ENCODE measurements at regions not wholly inside any gene's neighbourhood (a gene's known extent, or its start where the extent isn't known, plus 50 kb on each side); places are given as distances from the start of the nearest gene placed in this dataset.
"Not testable (repeated sequence)": the region's sequence is repeated elsewhere in the genome, so short reads cannot be mapped to it uniquely, and the experiment has no call there.

GRCh38 chr2:2779727-2780126, 448.7 kb upstream of the MYT1L start:
- DNase-seq = no peak

GRCh38 chr2:2777876-2778275, 446.8 kb upstream of the MYT1L start:
- no peak for DNase-seq

GRCh38 chr2:2777213-2777612, 446.1 kb upstream of the MYT1L start:
- DNase-seq = no peak

GRCh38 chr2:2775018-2775417, 443.9 kb upstream of the MYT1L start:
- DNase-seq = no peak

GRCh38 chr2:2773692-2774091, 442.6 kb upstream of the MYT1L start:
- DNase-seq = no peak

- not testable (repeated sequence) for DNase-seq
Observed at GRCh38 chr2:2773080-2773479, 442.0 kb upstream of the MYT1L start.

- DNase-seq = no peak
Observed at GRCh38 chr2:2771721-2772411, 440.8 kb upstream of the MYT1L start.

GRCh38 chr2:2769481-2770431, 438.7 kb upstream of the MYT1L start:
- no peak for DNase-seq

GRCh38 chr2:2768476-2768875, 437.4 kb upstream of the MYT1L start:
- no peak for DNase-seq

- DNase-seq = no peak
Observed at GRCh38 chr2:2767837-2768236, 436.8 kb upstream of the MYT1L start.

GRCh38 chr2:2765839-2766495, 434.9 kb upstream of the MYT1L start:
- DNase-seq = no peak

GRCh38 chr2:2765176-2765800, 434.2 kb upstream of the MYT1L start:
- no peak for DNase-seq

- no peak for DNase-seq
Observed at GRCh38 chr2:2764739-2765138, 433.7 kb upstream of the MYT1L start.

GRCh38 chr2:2764001-2764355, 432.9 kb upstream of the MYT1L start:
- DNase-seq = no peak

GRCh38 chr2:2763351-2764000, 432.4 kb upstream of the MYT1L start:
- DNase-seq = no peak

GRCh38 chr2:2762913-2763312, 431.8 kb upstream of the MYT1L start:
- no peak for DNase-seq

- no peak for DNase-seq
Observed at GRCh38 chr2:2762166-2762908, 431.3 kb upstream of the MYT1L start.

GRCh38 chr2:2758793-2759367, 427.8 kb upstream of the MYT1L start:
- no peak for DNase-seq

- no peak for DNase-seq
Observed at GRCh38 chr2:2757764-2758163, 426.7 kb upstream of the MYT1L start.

- no peak for DNase-seq
Observed at GRCh38 chr2:2756886-2757285, 425.8 kb upstream of the MYT1L start.

GRCh38 chr2:2755990-2756389, 424.9 kb upstream of the MYT1L start:
- DNase-seq = no peak

GRCh38 chr2:2754940-2755339, 423.9 kb upstream of the MYT1L start:
- no peak for DNase-seq

Measured in activated naive CD4-positive, alpha-beta T cell treated with Interleukin-2 at 50 U/mL for 16 hours (primary cell).